ENCODE measurements at regions not wholly inside any gene's neighbourhood (a gene's known extent, or its start where the extent isn't known, plus 50 kb on each side); places are given as distances from the start of the nearest gene placed in this dataset.

- Mint-ChIP-seq H3K27ac (no peak overlapping the region), H3K9me3 (no peaks in the 10 kb centered on the region), H3K36me3 (ENCODE audit: low read depth) (no peaks in the 10 kb centered on the region), H3K4me3 (no peak overlapping the region), H3K27me3 (ENCODE audit: insufficient read depth) (no peaks in the 10 kb centered on the region), H3K4me1 (no peaks in the 10 kb centered on the region)
- H3K27ac ChIP-seq (ENCODE audit: low read depth, low read length), result no peak overlapping the region
- H3K9ac ChIP-seq (ENCODE audit: extremely low read depth, low read length, poor library complexity, severe bottlenecking), result no peak overlapping the region
- H3K4me3 ChIP-seq (ENCODE audit: low read length), result no peak overlapping the region
- H3K4me1 ChIP-seq (ENCODE audit: control insufficient read depth, insufficient read depth, low read length), result no peaks in the 10 kb centered on the region
- no peaks in the 10 kb centered on the region for H3K9me3 ChIP-seq (ENCODE audit: control insufficient read depth, low read length)
- no peaks in the 10 kb centered on the region for H3K36me3 ChIP-seq (ENCODE audit: control insufficient read depth, insufficient read depth, low read length)
- DNase-seq, result no peak
- H3K27me3 ChIP-seq (ENCODE audit: control insufficient read depth, insufficient read depth, low read length, poor library complexity, severe bottlenecking), result no peaks in the 10 kb centered on the region
- TF ChIP-seq CTCF (conservative IDR thresholded peaks at IDR 0.05), result no peak
Observed at GRCh38 chr21:19941626-19942025, 1056.6 kb upstream of the NCAM2 start.

- WGBS, 2 experiments (ENCODE audit: insufficient coverage in 1 of 2, insufficient read length in 1 of 2), result 95% methylated on average over 2 of the region's 2 CpGs; no CpG with 5 or more reads in 1 of the 2 experiments
- DNase-seq, result no peak
- no peak overlapping the region for H3K4me3 Mint-ChIP-seq
Observed at GRCh38 chr21:19950347-19950746, 1047.9 kb upstream of the NCAM2 start.

GRCh38 chr21:19969156-19969555 is 1029.1 kb upstream of the NCAM2 start:
- Histone ChIP-seq H3K27ac (ENCODE audit: low read depth, low read length) (no peak overlapping the region), H3K4me3 (ENCODE audit: low read length) (no peak overlapping the region), H3K27me3 (ENCODE audit: control insufficient read depth, insufficient read depth, low read length, poor library complexity, severe bottlenecking) (no peaks in the 10 kb centered on the region), H3K36me3 (ENCODE audit: control insufficient read depth, insufficient read depth, low read length) (no peaks in the 10 kb centered on the region), H3K9ac (ENCODE audit: extremely low read depth, low read length, poor library complexity, severe bottlenecking) (no peak overlapping the region), H3K9me3 (ENCODE audit: control insufficient read depth, low read length) (peaks cover 5% of the 10 kb centered on the region), H3K4me1 (ENCODE audit: control insufficient read depth, insufficient read depth, low read length) (no peaks in the 10 kb centered on the region)
- H3K27ac Mint-ChIP-seq, result no peak overlapping the region
- no peaks in the 10 kb centered on the region for H3K4me1 Mint-ChIP-seq
- H3K9me3 Mint-ChIP-seq, result no peaks in the 10 kb centered on the region
- no peaks in the 10 kb centered on the region for H3K27me3 Mint-ChIP-seq (ENCODE audit: insufficient read depth)
- no peak for TF ChIP-seq CTCF (conservative IDR thresholded peaks at IDR 0.05)
- no peaks in the 10 kb centered on the region for H3K36me3 Mint-ChIP-seq (ENCODE audit: low read depth)
- no peak for DNase-seq
- H3K4me3 Mint-ChIP-seq, result no peak overlapping the region

More at GRCh38 chr21:19950347-19950746, 1047.9 kb upstream of the NCAM2 start:
- no peaks in the 10 kb centered on the region for H3K9me3 ChIP-seq (ENCODE audit: control insufficient read depth, low read length)
- H3K9ac ChIP-seq (ENCODE audit: extremely low read depth, low read length, poor library complexity, severe bottlenecking), result no peak overlapping the region
- H3K36me3 Mint-ChIP-seq (ENCODE audit: low read depth), result no peaks in the 10 kb centered on the region
- no peak overlapping the region for H3K27ac ChIP-seq (ENCODE audit: low read depth, low read length)
- H3K36me3 ChIP-seq (ENCODE audit: control insufficient read depth, insufficient read depth, low read length), result no peaks in the 10 kb centered on the region
- H3K9me3 Mint-ChIP-seq, result no peaks in the 10 kb centered on the region
- no peaks in the 10 kb centered on the region for H3K27me3 ChIP-seq (ENCODE audit: control insufficient read depth, insufficient read depth, low read length, poor library complexity, severe bottlenecking)
- no peaks in the 10 kb centered on the region for H3K27me3 Mint-ChIP-seq (ENCODE audit: insufficient read depth)
- no peaks in the 10 kb centered on the region for H3K4me1 ChIP-seq (ENCODE audit: control insufficient read depth, insufficient read depth, low read length)
- TF ChIP-seq CTCF (conservative IDR thresholded peaks at IDR 0.05), result no peak
- no peak overlapping the region for H3K27ac Mint-ChIP-seq
- no peaks in the 10 kb centered on the region for H3K4me1 Mint-ChIP-seq
- no peak overlapping the region for H3K4me3 ChIP-seq (ENCODE audit: low read length)

All from endodermal cell (in vitro differentiated cells).